H1 (cell line): ENCODE measurements at regions not wholly inside any gene's neighbourhood (a gene's known extent, or its start where the extent isn't known, plus 50 kb on each side); places are given as distances from the start of the nearest gene placed in this dataset.

Experiments
- CTCF ChIA-PET: fragments of 300-600 bp; sonication (Branson Sonifier 250); formaldehyde crosslinking; loops from one replicate; lab custom pipeline; 2021; ENCODE audit not compliant: partially characterized antibody; lab: Charles Lee
- POLR2A ChIA-PET: fragments of 300-600 bp; sonication (Branson Sonifier 250); formaldehyde crosslinking; loops from one replicate; lab custom pipeline; 2021; ENCODE audit warnings: inconsistent platforms; ENCODE audit not compliant: partially characterized antibody; lab: Charles Lee
- DNase-seq, 2 experiments: peaks; one replicate each; pipeline versions ENCODE4 v3.0.0 to v3.0.0-alpha.2; 2010 to 2022; ENCODE audit warnings: low spot score in 2 of 2, low read depth in 1 of 2, mixed read lengths in 1 of 2
- FAIRE-seq: peaks from 2 replicates; lab custom pipeline; 2011; peaks lifted over from hg19 to GRCh38; lab: Jason Lieb, UNC
- H2AFZ ChIP-seq: 2 replicates; pipeline ENCODE4 v1.8.1; 2012; ENCODE audit warnings: low read length, inconsistent platforms
- H2AK5ac ChIP-seq: 2 replicates; pipeline ENCODE4 v1.6.1; 2013; ENCODE audit warnings: low read depth, low read length
- H2BK120ac ChIP-seq: replicated peaks from 2 replicates; pipeline ENCODE3; 2013; ENCODE audit warnings: low read depth, low read length, inconsistent platforms
- H2BK12ac ChIP-seq: 2 replicates; pipeline ENCODE4 v1.6.1; 2013; ENCODE audit warnings: low read depth, low read length
- H2BK15ac ChIP-seq: 2 replicates; pipeline ENCODE4 v1.6.1; 2013; ENCODE audit warnings: low read length
- H2BK20ac ChIP-seq: 2 replicates; pipeline ENCODE4 v1.6.1; 2013; ENCODE audit warnings: low read length
- H2BK5ac ChIP-seq: 2 replicates; pipeline ENCODE4 v1.6.1; 2013; ENCODE audit warnings: low read depth, low read length
- H3K14ac ChIP-seq: 2 replicates; pipeline ENCODE4 v1.6.1; 2013; ENCODE audit warnings: inconsistent platforms; ENCODE audit not compliant: insufficient read length
- H3K18ac ChIP-seq: 2 replicates; pipeline ENCODE4 v1.6.1; 2013; ENCODE audit warnings: low read length; ENCODE audit errors: extremely low read depth
- H3K23ac ChIP-seq: 2 replicates; pipeline ENCODE4 v1.6.1; 2013; ENCODE audit warnings: inconsistent platforms; ENCODE audit not compliant: insufficient read length
- H3K23me2 ChIP-seq: 2 replicates; pipeline ENCODE4 v1.6.1; 2013; ENCODE audit warnings: low read depth, low read length
- H3K27ac ChIP-seq: 2 replicates; pipeline ENCODE4 v1.6.1; 2011; ENCODE audit warnings: low read depth, low read length, inconsistent platforms
- H3K27me3 ChIP-seq, 4 experiments: replicated peaks in 1 of 4; 1 replicate in 1 of 4; 2 replicates in 3 of 4; pipeline versions ENCODE4 v1.6.1 to v1.8.1; 2011 to 2013; ENCODE audit warnings: low read length in 3 of 4, mild to moderate bottlenecking in 3 of 4, inconsistent platforms in 2 of 4, mixed read lengths in 2 of 4, moderate library complexity in 1 of 4; ENCODE audit not compliant: control insufficient read depth in 3 of 4, insufficient read depth in 3 of 4; ENCODE audit errors: extremely low read depth in 1 of 4
- H3K36me3 ChIP-seq, 4 experiments: 2 replicates each; pipeline versions ENCODE4 v1.6.1 to v1.8.1; 2011 to 2013; ENCODE audit warnings: mild to moderate bottlenecking in 4 of 4, low read length in 3 of 4, moderate library complexity in 2 of 4, control low read depth in 1 of 4, inconsistent platforms in 1 of 4; ENCODE audit not compliant: insufficient read depth in 4 of 4, control insufficient read depth in 2 of 4
- H3K4ac ChIP-seq: replicated peaks from 2 replicates; pipeline ENCODE3; 2013; ENCODE audit warnings: low read length, low read depth, mixed read lengths, inconsistent platforms; ENCODE audit not compliant: insufficient read length
- H3K4me1 ChIP-seq, 4 experiments: replicated peaks in 1 of 4; 1 replicate in 1 of 4; 2 replicates in 3 of 4; pipeline versions ENCODE4 v1.6.1 to v1.8.1; 2011 to 2013; ENCODE audit warnings: low read length in 3 of 4, inconsistent platforms in 2 of 4, mixed read lengths in 1 of 4; ENCODE audit not compliant: insufficient read depth in 4 of 4, control insufficient read depth in 3 of 4
- H3K4me2 ChIP-seq, 2 experiments: 2 replicates each; pipeline versions ENCODE4 v1.6.1 to v1.8.1; 2011 to 2013; ENCODE audit warnings: low read depth in 2 of 2, low read length in 2 of 2, control low read depth in 1 of 2, inconsistent platforms in 1 of 2, mild to moderate bottlenecking in 1 of 2; ENCODE audit not compliant: insufficient read depth in 1 of 2
- H3K4me3 ChIP-seq, 4 experiments: fragments of 200-600, 300-600 bp in 1 of 4; sonication (generic), shearing (Covaris generic), sonication (Bioruptor Twin) in 1 of 4; 2 replicates each; pipeline versions ENCODE4 v1.5.1 to v1.8.1; 2011 to 2016; ENCODE audit warnings: low read length in 4 of 4, low read depth in 3 of 4, control low read depth in 2 of 4, inconsistent platforms in 2 of 4, mild to moderate bottlenecking in 2 of 4, mixed read lengths in 1 of 4, moderate library complexity in 1 of 4; ENCODE audit not compliant: insufficient read depth in 2 of 4; ENCODE audit errors: extremely low read depth in 1 of 4
- H3K56ac ChIP-seq: replicated peaks from 2 replicates; pipeline ENCODE3; 2013; ENCODE audit warnings: low read depth, mild to moderate bottlenecking, mixed read lengths, low read length, inconsistent platforms; ENCODE audit not compliant: insufficient read length
- H3K79me1 ChIP-seq: 2 replicates; pipeline ENCODE4 v1.6.1; 2013; ENCODE audit warnings: low read depth, low read length, control low read depth
- H3K79me2 ChIP-seq, 2 experiments: 2 replicates each; pipeline versions ENCODE4 v1.6.1 to v1.8.1; 2012 to 2013; ENCODE audit warnings: low read length in 2 of 2, mild to moderate bottlenecking in 2 of 2, inconsistent platforms in 1 of 2; ENCODE audit not compliant: insufficient read depth in 2 of 2, control insufficient read depth in 1 of 2
- H3K9ac ChIP-seq, 4 experiments: replicated peaks in 1 of 4; 1 replicate in 1 of 4; 2 replicates in 3 of 4; pipeline versions ENCODE4 v1.6.1 to v1.8.1; 2011 to 2013; ENCODE audit warnings: low read depth in 3 of 4, low read length in 3 of 4, control low read depth in 2 of 4, mild to moderate bottlenecking in 2 of 4, moderate library complexity in 2 of 4, inconsistent platforms in 1 of 4; ENCODE audit errors: extremely low read depth in 1 of 4
- H3K9me3 ChIP-seq, 2 experiments: 2 replicates each; pipeline versions ENCODE4 v1.6.1 to v1.8.1; 2012 to 2013; ENCODE audit warnings: mild to moderate bottlenecking in 2 of 2, moderate library complexity in 2 of 2, control low read depth in 1 of 2, inconsistent platforms in 1 of 2, low read depth in 1 of 2, low read length in 1 of 2, mixed read lengths in 1 of 2; ENCODE audit not compliant: insufficient read depth in 2 of 2
- H4K20me1 ChIP-seq, 2 experiments: replicated peaks in 1 of 2; 2 replicates each; pipeline versions ENCODE3 to v1.8.1; 2011 to 2013; ENCODE audit warnings: inconsistent platforms in 2 of 2, low read length in 2 of 2, mild to moderate bottlenecking in 1 of 2; ENCODE audit not compliant: insufficient read depth in 2 of 2, control insufficient read depth in 1 of 2
- H4K5ac ChIP-seq: 2 replicates; pipeline ENCODE4 v1.6.1; 2013; ENCODE audit warnings: low read length, low read depth, mixed read lengths, inconsistent platforms; ENCODE audit not compliant: insufficient read length
- H4K8ac ChIP-seq: 2 replicates; pipeline ENCODE4 v1.8.0; 2013; ENCODE audit warnings: mild to moderate bottlenecking, moderate library complexity, low read length, inconsistent platforms; ENCODE audit not compliant: insufficient read depth; ENCODE audit errors: extremely low read depth
- H4K91ac ChIP-seq: replicated peaks from 2 replicates; pipeline ENCODE3; 2013; ENCODE audit warnings: low read length, mixed read lengths, inconsistent platforms; ENCODE audit not compliant: insufficient read length
- POLR2A ChIP-seq, 2 experiments: IDR thresholded peaks; 1 replicate in 1 of 2; 2 replicates in 1 of 2; pipeline ENCODE4 v1.6.1; 2011; ENCODE audit warnings: low read depth in 2 of 2, low read length in 2 of 2, mild to moderate bottlenecking in 2 of 2; ENCODE audit errors: control extremely low read depth in 1 of 2
- RXRA ChIP-seq: IDR thresholded peaks from 2 replicates; pipeline ENCODE4 v1.6.1; 2011; ENCODE audit warnings: low read depth, mild to moderate bottlenecking, low read length, moderate library complexity; ENCODE audit not compliant: insufficient read depth
- SIRT6 ChIP-seq: IDR thresholded peaks from one replicate; pipeline ENCODE4 v1.7.1; 2012; ENCODE audit warnings: low read length, inconsistent platforms
- TAF1 ChIP-seq: IDR thresholded peaks from 2 replicates; pipeline ENCODE4 v1.6.1; 2011; ENCODE audit warnings: mild to moderate bottlenecking, low read depth, low read length
- TBP ChIP-seq: IDR thresholded peaks from 2 replicates; pipeline ENCODE4 v1.6.1; 2011; ENCODE audit warnings: low read depth, low read length, improper control_type of control experiment
- WGBS, 2 experiments: shearing (Covaris generic) in 1 of 2; methylation state at CpG; one replicate each; pipeline versions ENCODE4 v1.1.6 to v1.1.7; 2013 to 2015; ENCODE audit warnings: low lambda C conversion rate in 2 of 2, mixed read lengths in 2 of 2, inconsistent platforms in 1 of 2, low coverage in 1 of 2, missing lambda C conversion rate in 1 of 2; ENCODE audit not compliant: insufficient replicate concordance in 2 of 2, insufficient coverage in 1 of 2, insufficient read length in 1 of 2; ENCODE audit errors: extremely low coverage in 1 of 2, missing lambda C conversion rate in 1 of 2; 5-methylcytosine and 5-hydroxymethylcytosine counted together

- H3K79me1 ChIP-seq: no peaks in the 10 kb centered on the region
- H3K23me2 ChIP-seq: no peaks in the 10 kb centered on the region
- 79% methylated on average over 5 of the region's 5 CpGs; no CpG with 5 or more reads in 1 of the 2 experiments for WGBS, 2 experiments
- FAIRE-seq: no peak
- H3K9me3 ChIP-seq: peaks cover 0 to 8% of the 10 kb centered on the region in 2 experiments; a peak in 1 of 4 replicates
- TF ChIP-seq TAF1 (no peak), SIRT6 (no peak), RXRA (no peak), TBP (no peak), POLR2A (IDR thresholded peaks at IDR 0.05; ENCODE audit: control extremely low read depth in 1 of 2, low read depth in 2 of 2, low read length in 2 of 2) (no peak)
- no peak overlapping the region for H2BK20ac ChIP-seq
- H3K4ac ChIP-seq: no peak overlapping the region
- no peak overlapping the region for H3K9ac ChIP-seq
- no peak overlapping the region for H2BK12ac ChIP-seq
- no peak overlapping the region for H2AK5ac ChIP-seq
- DNase-seq: no peak
- no peak overlapping the region for H3K27ac ChIP-seq
- H4K20me1 ChIP-seq: no peaks in the 10 kb centered on the region
- CTCF ChIA-PET: no interaction called here
- H3K18ac ChIP-seq: no peak overlapping the region
- H2BK15ac ChIP-seq: no peak overlapping the region
- no peak overlapping the region for H2BK5ac ChIP-seq
- no peak overlapping the region for H2BK120ac ChIP-seq
- no peak overlapping the region for H4K91ac ChIP-seq
- no peaks in the 10 kb centered on the region for H3K36me3 ChIP-seq
- no peak overlapping the region for H3K56ac ChIP-seq
- no peak overlapping the region for H3K14ac ChIP-seq
- no peak overlapping the region for H2AFZ ChIP-seq
- no peak overlapping the region for H4K8ac ChIP-seq
- POLR2A ChIA-PET: no interaction called here
- no peaks in the 10 kb centered on the region for H3K4me1 ChIP-seq
- H3K4me3 ChIP-seq: no peak overlapping the region
- no peak overlapping the region for H3K4me2 ChIP-seq
- no peak overlapping the region for H4K5ac ChIP-seq
- no peaks in the 10 kb centered on the region; a peak in 1 of 7 replicates for H3K27me3 ChIP-seq
- no peak overlapping the region for H3K23ac ChIP-seq
- no peaks in the 10 kb centered on the region for H3K79me2 ChIP-seq
Measured at GRCh38 chr16:86649875-86650274, 71.5 kb downstream of the FOXL1 start.
